Activated B cell treated with CpG ODN at 0.5 μM for 24 hours (primary cell): ENCODE measurements at regions not wholly inside any gene's neighbourhood (a gene's known extent, or its start where the extent isn't known, plus 50 kb on each side); places are given as distances from the start of the nearest gene placed in this dataset.
A peak's percentile ranks its signal among the peaks of the same experiment; 100 is the strongest.

Source experiments
- ATAC-seq: fragments of 200-7000 bp; cut with Tn5 transposase; one replicate; pipeline ENCODE4 v1.10.0; 2021; ENCODE audit warnings: low read depth, mild to moderate bottlenecking, moderate library complexity
- CTCF ChIA-PET: fragments of 350-600 bp; sonication (Branson Sonifier 250); formaldehyde crosslinking; loops from one replicate; lab custom pipeline; 2021; ENCODE audit warnings: antibody characterized with exemption; lab: Charles Lee
- POLR2A ChIA-PET: fragments of 350-600 bp; sonication (Branson Sonifier 250); formaldehyde crosslinking; loops from one replicate; lab custom pipeline; 2021; ENCODE audit warnings: antibody characterized with exemption; lab: Charles Lee
- DNase-seq: peaks from one replicate; pipeline ENCODE4 v3.0.0; 2022
- H3K27ac Mint-ChIP-seq: one replicate; pipeline ENCODE4 v1.8.0; 2020; ENCODE audit warnings: mixed read lengths
- H3K27me3 Mint-ChIP-seq: one replicate; pipeline ENCODE4 v1.8.0; 2021; ENCODE audit warnings: mixed read lengths
- H3K36me3 Mint-ChIP-seq: one replicate; pipeline ENCODE4 v1.8.0; 2021; ENCODE audit warnings: low read depth, mixed read lengths
- H3K4me1 Mint-ChIP-seq: one replicate; pipeline ENCODE4 v1.8.0; 2021; ENCODE audit warnings: mixed read lengths
- H3K4me3 Mint-ChIP-seq: one replicate; pipeline ENCODE4 v1.8.0; 2020; ENCODE audit warnings: mild to moderate bottlenecking, mixed read lengths
- H3K9me3 Mint-ChIP-seq: one replicate; pipeline ENCODE4 v1.8.0; 2020; ENCODE audit warnings: mixed read lengths
- intact Hi-C: fragments of 100-400 bp; cut with micrococcal nuclease; formaldehyde crosslinking; loops from one replicate; pipeline ENCODE4 v1.15.1; 2024
- TF ChIP-seq, protein P1 (sequence below): fragments of 200-600 bp; IDR thresholded peaks from one replicate; pipeline ENCODE4 v1.8.0; 2022; ENCODE audit warnings: antibody characterized with exemption, mild to moderate bottlenecking

DNA sequence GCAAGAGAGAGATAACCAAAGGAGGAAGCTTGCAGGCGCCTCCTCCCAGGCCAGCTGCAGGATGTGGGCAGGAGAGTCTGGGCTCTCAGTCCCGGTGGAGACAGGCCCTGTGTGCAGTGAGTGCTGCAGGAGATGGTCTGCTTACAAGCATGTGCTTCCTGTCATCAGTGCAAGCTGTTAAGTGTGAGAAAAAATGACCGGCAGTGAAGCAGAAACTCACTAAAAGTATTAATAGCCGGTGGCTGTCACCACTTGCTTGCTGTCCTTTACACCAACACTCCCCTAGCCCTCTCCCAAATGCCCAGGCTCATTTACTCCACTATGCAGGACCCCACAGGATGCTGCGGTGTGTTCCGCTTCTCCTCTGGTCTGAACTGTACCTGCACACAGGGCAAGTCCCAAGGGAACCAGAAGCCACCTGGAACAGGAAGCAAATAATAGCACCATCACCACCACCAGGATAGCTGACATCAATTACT, 435.6 kb upstream of the HS6ST1 start:
- no peak for DNase-seq
- Mint-ChIP-seq H3K27ac (peak overlapping the region; percentile 43), H3K9me3 (no peaks in the 10 kb centered on the region), H3K4me1 (peaks cover 57% of the 10 kb centered on the region), H3K4me3 (peak overlapping the region; percentile 39), H3K36me3 (no peaks in the 10 kb centered on the region), H3K27me3 (no peaks in the 10 kb centered on the region)
- CTCF ChIA-PET = interaction anchor here (1.0 to 2.3 kb wide), 3 partner anchors 16 to 18 kb away, joined by 3 to 8 read pairs (median 3); no protein-coding TSS in a partner anchor
- ATAC-seq = peak; percentile 84
- TF ChIP-seq, protein P1, sequence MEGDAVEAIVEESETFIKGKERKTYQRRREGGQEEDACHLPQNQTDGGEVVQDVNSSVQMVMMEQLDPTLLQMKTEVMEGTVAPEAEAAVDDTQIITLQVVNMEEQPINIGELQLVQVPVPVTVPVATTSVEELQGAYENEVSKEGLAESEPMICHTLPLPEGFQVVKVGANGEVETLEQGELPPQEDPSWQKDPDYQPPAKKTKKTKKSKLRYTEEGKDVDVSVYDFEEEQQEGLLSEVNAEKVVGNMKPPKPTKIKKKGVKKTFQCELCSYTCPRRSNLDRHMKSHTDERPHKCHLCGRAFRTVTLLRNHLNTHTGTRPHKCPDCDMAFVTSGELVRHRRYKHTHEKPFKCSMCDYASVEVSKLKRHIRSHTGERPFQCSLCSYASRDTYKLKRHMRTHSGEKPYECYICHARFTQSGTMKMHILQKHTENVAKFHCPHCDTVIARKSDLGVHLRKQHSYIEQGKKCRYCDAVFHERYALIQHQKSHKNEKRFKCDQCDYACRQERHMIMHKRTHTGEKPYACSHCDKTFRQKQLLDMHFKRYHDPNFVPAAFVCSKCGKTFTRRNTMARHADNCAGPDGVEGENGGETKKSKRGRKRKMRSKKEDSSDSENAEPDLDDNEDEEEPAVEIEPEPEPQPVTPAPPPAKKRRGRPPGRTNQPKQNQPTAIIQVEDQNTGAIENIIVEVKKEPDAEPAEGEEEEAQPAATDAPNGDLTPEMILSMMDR = no peak
- POLR2A ChIA-PET = no interaction called here
- intact Hi-C loops = loop anchor here (1.0 to 5.0 kb wide), 2 partner anchors 18 to 432 kb away; no protein-coding TSS in a partner anchor

DNA sequence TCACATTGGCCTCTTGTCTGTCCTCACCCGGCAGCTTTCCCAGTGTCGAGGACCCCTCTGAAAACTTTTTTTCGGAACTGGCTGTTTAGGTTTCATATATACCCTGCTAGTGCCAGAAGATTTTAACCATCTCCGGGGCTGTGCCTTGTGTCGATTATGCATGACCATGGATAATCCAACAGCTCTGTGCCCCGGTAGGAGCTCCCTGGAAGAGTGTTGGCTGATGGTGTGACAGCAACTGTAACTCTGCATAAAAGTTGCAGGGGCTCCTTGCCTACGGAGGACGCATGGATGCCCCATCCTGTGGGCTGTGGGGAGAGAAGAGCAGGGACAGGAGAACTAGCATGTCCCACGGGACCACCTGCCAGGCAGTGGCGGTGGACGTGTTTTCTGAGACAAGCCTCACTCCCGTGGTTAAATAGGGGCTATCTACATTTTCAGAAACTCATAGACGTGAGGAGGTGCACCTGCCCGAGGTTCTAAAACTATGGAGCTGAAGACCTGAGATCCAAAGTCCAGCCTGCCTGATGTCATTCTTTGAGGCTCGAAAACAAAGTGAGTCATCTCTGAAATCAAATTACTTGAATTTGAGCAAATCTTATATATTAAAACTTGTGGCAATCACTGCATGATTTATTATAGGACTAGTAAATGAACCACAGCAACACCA, 437.2 kb upstream of the HS6ST1 start:
- Mint-ChIP-seq H3K27me3 (no peaks in the 10 kb centered on the region), H3K27ac (no peak overlapping the region), H3K4me3 (no peak overlapping the region), H3K36me3 (no peaks in the 10 kb centered on the region), H3K9me3 (no peaks in the 10 kb centered on the region), H3K4me1 (peaks cover 58% of the 10 kb centered on the region)
- intact Hi-C loops = no loop called here
- ChIA-PET POLR2A (no interaction called here), CTCF (interaction anchor here (1.4 kb wide), 1 partner anchor 19 kb away, joined by 4 read pairs; no protein-coding TSS in a partner anchor)
- DNase-seq (no peak), ATAC-seq (no peak)
- TF ChIP-seq, protein P1 = no peak

DNA sequence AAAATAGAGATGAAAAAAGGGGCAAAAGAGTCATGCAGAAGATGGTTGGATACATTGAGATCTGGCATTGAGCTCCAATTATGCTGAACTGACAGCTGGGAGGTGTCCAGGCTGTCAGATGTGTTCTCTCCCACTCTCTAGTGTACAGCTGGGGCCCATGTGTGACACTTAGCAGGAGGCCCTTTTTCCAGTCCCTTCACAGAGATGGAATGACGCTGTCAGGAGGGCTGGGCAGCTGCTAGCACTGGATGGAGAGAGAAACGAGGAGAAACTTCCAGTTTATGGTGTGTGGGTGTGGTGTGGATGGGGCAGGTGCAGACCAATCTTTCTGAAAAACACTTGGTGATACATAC, 437.7 kb upstream of the HS6ST1 start:
- no peaks in the 10 kb centered on the region for H3K36me3 Mint-ChIP-seq
- no peak overlapping the region for H3K4me3 Mint-ChIP-seq
- H3K9me3 Mint-ChIP-seq = no peaks in the 10 kb centered on the region
- ATAC-seq = no peak
- no peak overlapping the region for H3K27ac Mint-ChIP-seq
- H3K27me3 Mint-ChIP-seq = no peaks in the 10 kb centered on the region
- TF ChIP-seq, protein P1 = no peak
- intact Hi-C loops = no loop called here
- no peak for DNase-seq
- ChIA-PET POLR2A (no interaction called here), CTCF (interaction anchor here (1.4 kb wide), 1 partner anchor 20 kb away, joined by 4 read pairs; no protein-coding TSS in a partner anchor)
- H3K4me1 Mint-ChIP-seq = peaks cover 61% of the 10 kb centered on the region

DNA sequence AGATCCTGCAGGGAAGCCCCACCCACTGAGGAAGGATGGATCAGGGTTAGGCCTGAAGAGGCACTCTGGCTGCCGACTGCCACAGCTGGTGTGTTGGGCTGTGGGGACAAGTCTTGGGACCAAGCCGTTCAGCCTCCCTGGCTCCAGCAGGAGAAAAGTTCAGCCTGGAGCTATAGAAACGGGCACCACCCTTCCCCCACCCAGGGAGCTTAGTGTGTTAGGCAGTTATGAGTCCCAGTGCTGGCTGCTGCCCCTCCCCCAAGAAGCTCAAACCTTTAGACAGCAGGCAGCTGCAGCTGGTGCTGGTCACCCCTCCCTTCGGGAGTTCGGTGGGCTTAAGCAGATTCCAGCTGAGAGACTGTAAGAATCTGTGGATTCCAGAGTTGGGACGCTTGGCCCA, 447.1 kb upstream of the HS6ST1 start:
- no peak for ATAC-seq
- POLR2A ChIA-PET = no interaction called here
- Mint-ChIP-seq H3K9me3 (peaks cover 10% of the 10 kb centered on the region), H3K4me3 (no peak overlapping the region), H3K27me3 (no peaks in the 10 kb centered on the region), H3K4me1 (peaks cover 4% of the 10 kb centered on the region), H3K36me3 (no peaks in the 10 kb centered on the region), H3K27ac (no peak overlapping the region)
- no peak for DNase-seq
- CTCF ChIA-PET = no interaction called here
- intact Hi-C loops = no loop called here
- TF ChIP-seq, protein P1 = no peak

DNA sequence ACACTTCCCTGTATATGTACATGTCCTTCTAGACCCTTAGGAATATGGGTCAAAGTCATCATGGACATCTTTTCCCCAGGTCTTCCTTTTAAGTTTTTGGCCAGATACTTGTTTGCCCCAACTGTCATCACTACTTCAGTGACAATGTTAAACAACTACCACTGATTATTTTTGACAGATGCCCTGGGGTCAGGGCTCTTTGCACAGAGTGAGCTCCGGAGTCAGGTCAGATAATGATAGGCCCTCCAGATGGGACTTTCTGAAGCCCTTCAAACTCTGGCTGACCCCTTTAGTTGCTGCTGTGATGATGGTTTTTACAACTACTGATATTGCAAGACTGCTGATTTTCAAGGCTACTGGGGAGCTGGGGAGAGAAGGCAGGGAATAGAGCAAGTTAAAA, 449.4 kb upstream of the HS6ST1 start:
- intact Hi-C loops = no loop called here
- ATAC-seq (no peak), DNase-seq (no peak)
- peaks cover 6% of the 10 kb centered on the region for H3K4me1 Mint-ChIP-seq
- no peak overlapping the region for H3K4me3 Mint-ChIP-seq
- CTCF ChIA-PET = no interaction called here
- no peak overlapping the region for H3K27ac Mint-ChIP-seq
- POLR2A ChIA-PET = no interaction called here
- H3K27me3 Mint-ChIP-seq = no peaks in the 10 kb centered on the region
- peaks cover 7% of the 10 kb centered on the region for H3K9me3 Mint-ChIP-seq
- no peaks in the 10 kb centered on the region for H3K36me3 Mint-ChIP-seq
- TF ChIP-seq, protein P1 = no peak
